Limb (tissue), 2 donors: ENCODE measurements at regions not wholly inside any gene's neighbourhood (a gene's known extent, or its start where the extent isn't known, plus 50 kb on each side); places are given as distances from the start of the nearest gene placed in this dataset.

Source experiments
- DNase-seq, 2 donors: peaks; one replicate each; pipeline ENCODE4 v3.0.0-alpha.2; 2016; ENCODE audit errors: extremely low spot score in 2 of 2

GRCh38 chr2:106941372-106941993, 55.5 kb upstream of the ST6GAL2 start:
- no peak for DNase-seq

DNA sequence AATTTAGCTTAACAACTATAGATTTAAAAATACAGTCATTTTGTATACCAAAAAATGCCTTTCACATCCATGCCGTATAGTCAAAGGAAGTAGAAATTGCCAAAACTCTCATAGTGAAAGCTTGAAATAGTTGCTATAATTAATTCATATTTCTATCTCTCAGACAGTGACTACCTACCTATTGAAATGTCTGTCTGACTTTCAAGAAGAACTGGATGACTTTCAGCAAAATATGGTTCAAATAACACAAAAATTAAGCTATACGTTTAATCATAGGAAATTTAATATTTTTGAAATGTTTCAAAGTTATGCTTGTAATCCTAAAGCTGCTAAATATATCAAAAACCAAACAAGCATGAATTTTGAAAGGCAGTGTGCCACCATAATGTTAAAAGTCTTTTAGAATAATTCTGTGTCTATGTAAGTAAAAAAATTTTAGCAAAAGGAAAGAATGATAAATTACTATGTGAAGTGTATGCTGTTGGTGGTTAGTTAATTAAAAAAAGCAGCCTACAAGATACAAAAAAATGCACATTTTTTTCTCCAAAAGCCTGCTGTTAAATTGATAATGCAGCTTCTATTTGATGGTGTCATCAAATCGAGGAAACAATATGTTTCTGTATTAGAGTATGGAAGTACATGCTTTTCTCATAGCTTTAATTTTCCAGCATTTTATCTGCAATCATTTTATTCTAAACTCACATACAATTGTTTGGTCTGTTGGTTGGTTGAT, 57.7 kb upstream of the ST6GAL2 start:
- no peak for DNase-seq

DNA sequence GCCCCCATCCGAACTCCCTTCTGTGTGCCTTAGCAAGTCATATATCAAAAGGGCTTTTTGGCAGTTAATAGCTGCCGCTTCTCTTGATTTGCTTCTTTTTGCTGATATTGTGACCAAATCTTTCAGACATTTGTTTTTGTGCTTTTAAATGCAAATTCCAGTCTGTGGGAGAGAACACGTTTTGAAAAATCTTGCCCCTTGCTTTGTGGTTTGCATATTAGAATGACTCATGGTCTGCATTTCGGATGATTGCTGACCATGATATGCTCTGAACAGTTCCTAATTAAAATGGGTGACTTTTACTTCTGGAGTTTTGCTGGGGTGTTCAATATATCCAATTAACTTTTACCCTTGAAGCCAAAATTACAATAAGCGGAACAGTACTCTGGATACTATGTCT, 58.2 kb upstream of the ST6GAL2 start:
- no peak for DNase-seq

- DNase-seq = no peak
These were observed 62.6 kb upstream of the ST6GAL2 start for GRCh38 chr2:106948540-106948939.

- DNase-seq = no peak
These were observed 67.3 kb upstream of the ST6GAL2 start for GRCh38 chr2:106953236-106953635.

GRCh38 chr2:106953779-106954178, 67.8 kb upstream of the ST6GAL2 start:
- no peak for DNase-seq

GRCh38 chr2:106954304-106954703, 68.3 kb upstream of the ST6GAL2 start:
- no peak for DNase-seq

DNA sequence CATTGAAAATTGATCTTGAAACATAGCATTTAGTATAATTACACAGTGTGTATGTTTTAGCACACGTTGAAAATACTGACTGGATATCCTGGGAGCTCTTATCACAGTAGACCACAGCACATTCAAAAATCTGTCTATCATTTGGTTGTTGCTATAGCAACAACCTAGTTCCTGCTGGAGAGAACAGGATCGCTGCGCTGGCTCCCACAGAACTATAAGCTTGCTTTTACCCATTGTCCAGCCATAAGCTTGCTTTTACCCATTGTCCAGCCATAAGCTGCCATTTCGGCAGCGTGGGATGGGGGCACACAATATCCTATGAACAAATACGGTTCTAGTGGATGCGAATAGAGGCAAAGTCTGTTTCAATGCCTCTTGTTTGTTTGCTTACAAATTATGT, 70.4 kb upstream of the ST6GAL2 start:
- peak in 1 of 2 donors; percentile 46 for DNase-seq

GRCh38 chr2:106956879-106957278, 70.9 kb upstream of the ST6GAL2 start:
- peak; percentile 71 to 85 for DNase-seq

DNA sequence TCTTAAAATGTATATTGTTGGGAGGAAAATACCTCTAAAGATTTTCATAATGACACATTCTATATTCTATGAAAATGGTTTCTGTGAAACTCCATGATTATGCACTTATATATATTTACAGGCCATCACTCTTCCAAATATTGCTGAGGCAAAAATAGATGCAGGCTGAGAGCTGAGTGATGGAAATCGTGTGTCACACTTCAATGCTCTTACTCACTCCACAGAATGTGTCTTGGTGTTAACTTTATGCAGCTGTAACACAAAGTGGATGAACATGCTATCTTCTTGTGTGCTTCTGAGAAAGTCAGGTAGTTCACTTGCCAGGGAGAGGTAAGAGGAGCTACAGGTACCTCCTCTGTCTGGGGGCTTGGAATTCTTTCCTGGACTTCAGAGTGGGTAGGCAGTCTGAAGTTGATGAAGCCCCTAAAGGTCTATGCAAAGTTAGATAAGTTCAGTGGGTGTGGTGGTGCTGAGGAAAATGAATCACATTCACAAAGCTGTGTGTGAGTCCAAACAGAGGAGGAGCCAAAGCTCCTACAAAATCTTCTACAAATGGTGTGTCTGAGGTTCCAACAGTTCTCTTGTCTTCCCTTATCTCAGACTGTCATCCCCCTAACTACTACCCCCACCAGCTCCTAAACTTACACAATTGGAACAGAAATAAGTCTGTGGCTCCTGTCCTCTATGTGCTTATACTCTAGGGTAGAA, 74.2 kb upstream of the ST6GAL2 start:
- DNase-seq = no peak

GRCh38 chr2:106960683-106961161, 74.8 kb upstream of the ST6GAL2 start:
- no peak for DNase-seq

DNA sequence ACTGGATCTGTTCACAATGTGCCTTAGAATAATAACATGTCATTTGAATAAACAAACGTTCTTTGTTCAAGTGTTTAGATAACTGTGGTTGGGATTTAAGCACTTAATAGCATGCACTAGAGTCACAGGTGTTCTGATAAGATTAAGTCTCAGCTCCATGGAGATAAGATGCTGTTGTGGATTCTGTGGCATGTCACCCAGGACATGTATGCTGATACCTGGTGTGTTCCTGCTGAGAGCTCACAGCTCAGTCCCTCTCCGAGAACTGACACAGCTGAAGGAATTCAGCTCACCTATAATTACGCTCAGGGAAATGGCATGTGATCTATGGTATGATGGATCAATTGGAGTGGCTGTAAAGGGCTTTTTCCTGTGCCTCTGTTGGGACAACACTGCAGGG, 75.4 kb upstream of the ST6GAL2 start:
- DNase-seq = no peak

DNA sequence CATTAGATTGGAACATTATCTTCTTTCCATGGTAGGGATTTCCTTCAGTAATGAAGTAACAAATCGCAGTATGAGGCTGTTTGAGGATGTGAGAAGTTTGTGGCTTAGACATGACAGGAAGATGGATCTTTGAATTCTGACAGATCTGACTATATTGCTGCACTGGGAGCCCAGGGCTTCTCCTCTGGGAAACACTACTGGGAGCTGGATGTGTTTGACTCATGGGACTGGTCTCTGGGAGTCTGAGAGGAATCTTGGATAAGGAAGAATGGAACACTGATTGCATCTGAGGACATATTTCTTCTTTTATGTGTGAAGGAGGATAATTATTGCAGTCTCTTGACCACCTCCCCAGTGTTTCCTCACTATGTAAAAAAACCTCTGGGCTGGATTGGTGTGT, 77.2 kb upstream of the ST6GAL2 start:
- DNase-seq = no peak

- no peak for DNase-seq
These were observed 77.9 kb upstream of the ST6GAL2 start for GRCh38 chr2:106963893-106964292.

GRCh38 chr2:106965611-106966010, 79.6 kb upstream of the ST6GAL2 start:
- no peak for DNase-seq

DNA sequence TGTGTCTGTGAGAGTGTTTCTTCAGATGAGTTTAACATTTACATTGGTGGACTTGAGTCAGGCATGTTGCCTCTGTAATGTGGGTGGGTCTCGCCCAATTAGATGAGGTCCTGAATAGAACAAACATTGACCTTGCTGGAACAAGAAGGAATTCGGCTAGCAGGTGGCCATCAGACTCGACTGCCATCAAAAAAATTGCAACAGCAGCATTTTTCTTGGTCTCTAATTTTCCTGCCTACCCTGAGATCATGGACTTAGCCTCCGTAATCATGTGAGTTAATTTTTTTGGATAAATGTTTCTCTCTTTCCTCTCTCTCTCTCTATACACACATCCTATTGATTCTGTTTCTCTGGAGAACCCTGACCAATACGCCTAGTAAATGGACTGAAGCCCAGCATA, 83.8 kb upstream of the ST6GAL2 start:
- no peak for DNase-seq

- DNase-seq = no peak
These were observed 84.7 kb upstream of the ST6GAL2 start for GRCh38 chr2:106970471-106971261.

- no peak for DNase-seq
These were observed 86.8 kb upstream of the ST6GAL2 start for GRCh38 chr2:106972782-106973181.

DNA sequence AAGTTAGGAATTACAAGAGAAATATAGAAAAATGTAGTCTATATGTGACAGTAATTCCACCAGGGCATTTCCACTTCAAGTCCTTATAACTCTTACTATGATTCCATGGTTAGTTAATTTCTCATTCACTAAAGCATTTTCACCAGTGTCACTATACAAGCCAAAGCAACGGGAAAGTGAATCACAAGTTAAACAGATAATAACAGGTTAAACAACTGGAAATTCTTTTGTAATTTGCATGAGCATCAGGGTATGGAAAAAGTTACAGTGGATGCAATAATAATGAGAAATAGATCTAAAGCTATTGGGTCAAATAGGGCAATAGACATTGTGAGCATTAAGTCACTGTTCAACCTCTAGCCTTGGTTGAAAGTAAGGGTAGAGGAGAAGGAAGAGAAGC, 88.9 kb upstream of the ST6GAL2 start:
- DNase-seq = no peak

DNA sequence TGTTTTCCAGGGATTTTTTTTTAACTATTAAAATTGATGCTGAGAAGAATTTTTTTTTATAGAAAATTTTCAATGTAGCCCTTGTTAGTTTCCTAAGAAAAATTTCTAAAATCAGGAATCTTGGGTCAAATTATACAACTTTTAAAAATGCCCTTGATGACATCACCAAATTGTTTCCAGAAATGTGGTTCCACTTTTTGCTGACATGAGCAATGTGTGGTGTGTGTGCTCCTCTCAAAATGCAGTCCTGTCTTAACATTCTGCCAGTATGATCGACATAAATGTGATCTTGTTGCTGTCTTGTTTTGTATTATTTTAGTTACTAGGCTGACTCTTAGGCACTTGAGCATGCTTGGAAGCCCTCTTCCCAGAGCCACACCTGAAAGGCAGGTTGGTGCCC, 89.7 kb upstream of the ST6GAL2 start:
- DNase-seq = no peak

GRCh38 chr2:106976548-106976947, 90.6 kb upstream of the ST6GAL2 start:
- no peak for DNase-seq

GRCh38 chr2:106977717-106978116, 91.8 kb upstream of the ST6GAL2 start:
- peak; percentile 39 to 85 for DNase-seq
